Endothelial cell of umbilical vein (primary cell): ENCODE measurements at regions not wholly inside any gene's neighbourhood (a gene's known extent, or its start where the extent isn't known, plus 50 kb on each side); places are given as distances from the start of the nearest gene placed in this dataset.

ENCODE experiments used
- BruUV-seq: library from RNA; stranded (reverse); fragments of 400-500 nt; replicated peaks from 2 replicates; lab custom pipeline; 2021; lab: Mats Ljungman, UMichigan
- CTCF ChIA-PET: fragments of 300-600, 350-600 bp; sonication (Branson Sonifier 250); formaldehyde crosslinking; loops from one replicate; lab custom pipeline; 2021; ENCODE audit warnings: antibody characterized with exemption, inconsistent platforms; lab: Charles Lee
- POLR2A ChIA-PET: fragments of 300-600, 350-600 bp; sonication (Branson Sonifier 250); formaldehyde crosslinking; loops from one replicate; lab custom pipeline; 2021; ENCODE audit warnings: antibody characterized with exemption, inconsistent platforms; lab: Charles Lee
- DNase-seq: peaks from one replicate; pipeline ENCODE4 v3.0.0-alpha.2; 2011; ENCODE audit warnings: low read depth, low spot score
- FAIRE-seq: peaks from 2 replicates; lab custom pipeline; 2011; peaks lifted over from hg19 to GRCh38; lab: Jason Lieb, UNC
- H2AFZ ChIP-seq: 2 replicates; pipeline ENCODE4 v1.6.0; 2012; ENCODE audit warnings: low read depth, low read length, control low read depth, inconsistent platforms
- H3K27ac ChIP-seq: 2 replicates; pipeline ENCODE4 v1.5.1; 2011; ENCODE audit warnings: low read depth, mild to moderate bottlenecking, control low read depth, low read length, moderate library complexity; ENCODE audit not compliant: insufficient read depth
- H3K27me3 ChIP-seq, 2 experiments: 2 replicates each; pipeline versions ENCODE4 v1.6.0 to v1.6.1; 2011; ENCODE audit warnings: low read length in 2 of 2, mixed read lengths in 1 of 2; ENCODE audit not compliant: control insufficient read depth in 2 of 2, insufficient read depth in 2 of 2
- H3K36me3 ChIP-seq, 2 experiments: 2 replicates in 1 of 2; 3 replicates in 1 of 2; pipeline ENCODE4 v1.5.1; 2011; ENCODE audit warnings: low read length in 2 of 2, mild to moderate bottlenecking in 1 of 2, moderate library complexity in 1 of 2; ENCODE audit not compliant: control insufficient read depth in 2 of 2, insufficient read depth in 2 of 2; ENCODE audit errors: extremely low read depth in 1 of 2
- H3K4me1 ChIP-seq: 3 replicates; pipeline ENCODE4 v1.5.1; 2011; ENCODE audit warnings: mild to moderate bottlenecking, low read length; ENCODE audit not compliant: control insufficient read depth, insufficient read depth; ENCODE audit errors: extremely low read depth
- H3K4me2 ChIP-seq: 2 replicates; pipeline ENCODE4 v1.6.1; 2011; ENCODE audit warnings: low read length, control low read depth, mixed read lengths; ENCODE audit not compliant: insufficient read depth
- H3K4me3 ChIP-seq, 3 experiments: fragments of 200-600 bp in 1 of 3; sonication (generic), shearing (Covaris generic) in 1 of 3; replicated peaks in 1 of 3; 2 replicates each; pipeline ENCODE4 v1.5.1; 2011 to 2016; ENCODE audit warnings: control low read depth in 3 of 3, low read length in 3 of 3, mild to moderate bottlenecking in 2 of 3, inconsistent platforms in 1 of 3, low read depth in 1 of 3, moderate library complexity in 1 of 3; ENCODE audit not compliant: insufficient read depth in 1 of 3
- H3K79me2 ChIP-seq: 2 replicates; pipeline ENCODE4 v1.6.0; 2012; ENCODE audit warnings: low read length, inconsistent platforms; ENCODE audit not compliant: control insufficient read depth, insufficient read depth
- H3K9ac ChIP-seq: replicated peaks from 2 replicates; pipeline ENCODE3; 2011; ENCODE audit warnings: low read length, control low read depth; ENCODE audit not compliant: insufficient read depth; ENCODE audit errors: extremely low read depth
- H3K9me1 ChIP-seq: replicated peaks from 3 replicates; pipeline ENCODE4 v1.6.0; 2011; ENCODE audit warnings: mild to moderate bottlenecking, low read length; ENCODE audit not compliant: control insufficient read depth, insufficient read depth; ENCODE audit errors: extremely low read depth
- H3K9me3 ChIP-seq: replicated peaks from 2 replicates; pipeline ENCODE4 v1.5.1; 2012; ENCODE audit warnings: low read length, inconsistent platforms; ENCODE audit not compliant: control insufficient read depth, insufficient read depth
- H4K20me1 ChIP-seq: replicated peaks from 2 replicates; pipeline ENCODE3; 2011; ENCODE audit warnings: mild to moderate bottlenecking, low read length; ENCODE audit not compliant: control insufficient read depth, insufficient read depth; ENCODE audit errors: extremely low read depth
- CTCF ChIP-seq, 2 donors: IDR thresholded peaks; 1 replicate in 1 of 2; 2 replicates in 1 of 2; pipeline ENCODE4 v1.5.1; 2011; ENCODE audit warnings: low read length in 2 of 2, mild to moderate bottlenecking in 2 of 2, moderate library complexity in 2 of 2, control low read depth in 1 of 2, inconsistent platforms in 1 of 2, low read depth in 1 of 2; ENCODE audit not compliant: insufficient read depth in 1 of 2; ENCODE audit errors: extremely low read depth in 1 of 2
- EZH2 ChIP-seq: IDR thresholded peaks from 2 replicates; pipeline ENCODE4 v1.6.1; 2012; ENCODE audit warnings: borderline replicate concordance, low read depth, mild to moderate bottlenecking, moderate library complexity, low read length, inconsistent platforms; ENCODE audit not compliant: severe bottlenecking
- FOS ChIP-seq: IDR thresholded peaks from 2 replicates; pipeline ENCODE4 v1.6.1; 2011; ENCODE audit warnings: mild to moderate bottlenecking, low read length, moderate library complexity, borderline replicate concordance; ENCODE audit not compliant: insufficient read depth
- GATA2 ChIP-seq: IDR thresholded peaks from 2 replicates; pipeline ENCODE4 v1.7.0; 2011; ENCODE audit warnings: low read depth, mild to moderate bottlenecking, moderate library complexity, mixed read lengths, low read length; ENCODE audit not compliant: insufficient read length, insufficient read depth
- JUN ChIP-seq: IDR thresholded peaks from 2 replicates; pipeline ENCODE4 v1.6.1; 2011; ENCODE audit warnings: borderline replicate concordance, low read depth; ENCODE audit not compliant: insufficient read length, insufficient read depth
- MAX ChIP-seq: IDR thresholded peaks from 2 replicates; pipeline ENCODE4 v1.6.1; 2011; ENCODE audit not compliant: insufficient read depth, insufficient read length
- MYC ChIP-seq: IDR thresholded peaks from one replicate; pipeline ENCODE4 v1.6.1; 2011; ENCODE audit warnings: mild to moderate bottlenecking, low read depth, low read length
- POLR2A ChIP-seq: IDR thresholded peaks from 2 replicates; pipeline ENCODE4 v1.6.1; 2012; ENCODE audit warnings: low read depth, mild to moderate bottlenecking, control low read depth, low read length
- POLR2AphosphoS5 ChIP-seq: IDR thresholded peaks from 2 replicates; pipeline ENCODE4 v1.6.1; 2012; ENCODE audit warnings: low read depth, mild to moderate bottlenecking, control low read depth, low read length, moderate library complexity; ENCODE audit not compliant: insufficient read depth
- dilution Hi-C: fragments of 300-500 bp; cut with MboI; formaldehyde crosslinking; loops from one replicate; pipeline ENCODE4 v1.15.0; 2019; ENCODE audit warnings: low sequenced_read_pairs; ENCODE audit not compliant: extremely low pct_ligation_motif_present
- intact Hi-C: fragments of 100-400 bp; cut with micrococcal nuclease; formaldehyde crosslinking; loops from one replicate; pipeline ENCODE4 v1.10.0; 2022

- Histone ChIP-seq H3K9me3 (no peaks in the 10 kb centered on the region), H3K27me3 (no peaks in the 10 kb centered on the region), H3K79me2 (no peaks in the 10 kb centered on the region), H3K4me2 (no peak overlapping the region), H4K20me1 (no peaks in the 10 kb centered on the region), H3K9ac (no peak overlapping the region), H3K27ac (no peak overlapping the region), H3K4me1 (no peaks in the 10 kb centered on the region), H3K36me3 (no peaks in the 10 kb centered on the region), H3K9me1 (no peaks in the 10 kb centered on the region), H2AFZ (no peak overlapping the region), H3K4me3 (no peak overlapping the region)
- ChIA-PET CTCF (no interaction called here), POLR2A (no interaction called here)
- intact Hi-C loops = no loop called here
- BruUV-seq = no TSS peak
- DNase-seq (no peak), FAIRE-seq (no peak)
- TF ChIP-seq FOS = no peak
- TF ChIP-seq POLR2A = no peak
- no peak for TF ChIP-seq POLR2AphosphoS5
- TF ChIP-seq MAX = no peak
- TF ChIP-seq JUN = no peak
- TF ChIP-seq CTCF (IDR thresholded peaks at IDR 0.05; ENCODE audit: extremely low read depth in 1 of 2, insufficient read depth in 1 of 2, low read depth in 1 of 2, low read length in 2 of 2) = no peak
- no peak for TF ChIP-seq MYC
- no peak for TF ChIP-seq EZH2
- no peak for TF ChIP-seq GATA2
- dilution Hi-C loops = no loop called here
Observed at GRCh38 chr20:60869625-60870024, 382.4 kb upstream of the CDH4 start.
